ENCODE measurements at regions not wholly inside any gene's neighbourhood (a gene's known extent, or its start where the extent isn't known, plus 50 kb on each side); places are given as distances from the start of the nearest gene placed in this dataset.

GRCh38 chr3:96070678-96071077 is 743.7 kb upstream of the EPHA6 start:
- TF ChIP-seq CTCF (IDR thresholded peaks at IDR 0.05; ENCODE audit: insufficient read depth, low read length, poor library complexity, severe bottlenecking) = no peak
- no peak for TF ChIP-seq EZH2phosphoT487 (conservative IDR thresholded peaks at IDR 0.05; ENCODE audit: low read length)
